ENCODE measurements at regions not wholly inside any gene's neighbourhood (a gene's known extent, or its start where the extent isn't known, plus 50 kb on each side); places are given as distances from the start of the nearest gene placed in this dataset.
A peak's percentile ranks its signal among the peaks of the same experiment; 100 is the strongest.

GRCh38 chr1:213933336-213933735 lies 54.4 kb upstream of the PROX1 start:
- intact Hi-C loops (cut with DNase I): loop anchor here in 1 of 2 donors (5.0 kb wide), 1 partner anchor 49 kb away; no protein-coding TSS in a partner anchor
- DNase-seq (no peak), ATAC-seq (no peak)
- Histone ChIP-seq H3K27me3 (ENCODE audit: insufficient read depth in 3 of 3, low read length in 2 of 3) (no peaks in the 10 kb centered on the region), H3K4me1 (no peaks in the 10 kb centered on the region), H3K4me3 (no peak overlapping the region), H3K36me3 (ENCODE audit: insufficient read depth in 1 of 2, low read depth in 1 of 2) (no peaks in the 10 kb centered on the region), H3K9me3 (no peaks in the 10 kb centered on the region), H3K27ac (no peak overlapping the region)
- 65 to 78% (median 78%) methylated on average over 5 of the region's 5 CpGs for WGBS, 3 donors
- TF ChIP-seq CTCF (IDR thresholded peaks at IDR 0.05): no peak

GRCh38 chr1:213934649-213935048 lies 53.1 kb upstream of the PROX1 start:
- intact Hi-C loops (cut with DNase I): loop anchor here in 1 of 2 donors (5.0 kb wide), 1 partner anchor 48 kb away; no protein-coding TSS in a partner anchor
- DNase-seq: no peak
- WGBS, 3 donors: 38 to 49% (median 42%) methylated on average over 5 of the region's 5 CpGs
- H3K27me3 ChIP-seq (ENCODE audit: insufficient read depth in 3 of 3, low read length in 2 of 3): no peaks in the 10 kb centered on the region
- no peaks in the 10 kb centered on the region for H3K4me1 ChIP-seq
- peak in 2 of 4 donors; percentile 53 to 74 for ATAC-seq
- no peak overlapping the region for H3K4me3 ChIP-seq
- no peak for TF ChIP-seq CTCF (IDR thresholded peaks at IDR 0.05)
- H3K27ac ChIP-seq: no peak overlapping the region
- no peaks in the 10 kb centered on the region for H3K9me3 ChIP-seq
- H3K36me3 ChIP-seq (ENCODE audit: insufficient read depth in 1 of 2, low read depth in 1 of 2): no peaks in the 10 kb centered on the region

- H3K9me3 ChIP-seq: no peaks in the 10 kb centered on the region
- intact Hi-C loops (cut with DNase I): no loop called here
- no peak overlapping the region for H3K4me3 ChIP-seq
- no peak overlapping the region for H3K27ac ChIP-seq
- H3K36me3 ChIP-seq (ENCODE audit: insufficient read depth in 1 of 2, low read depth in 1 of 2): no peaks in the 10 kb centered on the region
- WGBS, 3 donors: 83 to 89% (median 88%) methylated on average over 3 of the region's 3 CpGs
- no peaks in the 10 kb centered on the region for H3K27me3 ChIP-seq (ENCODE audit: insufficient read depth in 3 of 3, low read length in 2 of 3)
- no peaks in the 10 kb centered on the region for H3K4me1 ChIP-seq
- DNase-seq: no peak
- TF ChIP-seq CTCF (IDR thresholded peaks at IDR 0.05): no peak
- ATAC-seq: no peak
These were observed 51.2 kb upstream of the PROX1 start for GRCh38 chr1:213936571-213936970.

All from psoas muscle (tissue), 7 donors.